ENCODE measurements at regions not wholly inside any gene's neighbourhood (a gene's known extent, or its start where the extent isn't known, plus 50 kb on each side); places are given as distances from the start of the nearest gene placed in this dataset.

DNA sequence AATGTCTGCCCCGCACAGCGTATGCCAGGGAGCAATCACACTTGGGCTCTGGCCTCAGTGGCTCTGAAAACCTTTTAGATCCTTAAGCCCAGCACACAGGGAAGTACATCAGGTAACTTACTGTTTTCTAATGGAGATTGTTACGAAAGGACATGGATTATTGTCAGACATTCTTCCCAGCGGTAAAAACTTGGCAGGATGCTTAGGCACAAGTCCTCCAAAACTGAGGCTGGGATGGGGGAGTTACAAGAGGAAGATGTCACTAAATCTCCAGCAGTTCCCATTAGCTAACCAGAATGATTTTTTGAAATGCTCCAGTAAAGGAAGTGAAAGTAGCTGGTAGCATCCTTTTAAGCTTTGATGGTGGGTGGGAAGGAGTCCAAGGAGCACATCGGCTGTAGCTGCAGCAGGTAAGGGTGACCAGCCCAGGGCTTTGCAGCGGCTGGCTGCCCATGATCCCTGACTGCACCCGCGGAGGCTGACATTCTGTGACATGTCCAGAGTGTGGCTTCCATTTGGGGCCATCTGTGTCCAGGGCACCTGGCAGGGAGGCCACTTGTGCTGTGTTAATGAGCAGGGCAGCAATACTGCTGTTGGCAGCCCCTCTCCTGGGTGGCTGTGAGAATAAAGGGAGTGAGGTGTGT, 165.8 kb downstream of the GADD45G start:
- DNase-seq (ENCODE audit: low read depth): no peak
- TF ChIP-seq, protein P1, sequence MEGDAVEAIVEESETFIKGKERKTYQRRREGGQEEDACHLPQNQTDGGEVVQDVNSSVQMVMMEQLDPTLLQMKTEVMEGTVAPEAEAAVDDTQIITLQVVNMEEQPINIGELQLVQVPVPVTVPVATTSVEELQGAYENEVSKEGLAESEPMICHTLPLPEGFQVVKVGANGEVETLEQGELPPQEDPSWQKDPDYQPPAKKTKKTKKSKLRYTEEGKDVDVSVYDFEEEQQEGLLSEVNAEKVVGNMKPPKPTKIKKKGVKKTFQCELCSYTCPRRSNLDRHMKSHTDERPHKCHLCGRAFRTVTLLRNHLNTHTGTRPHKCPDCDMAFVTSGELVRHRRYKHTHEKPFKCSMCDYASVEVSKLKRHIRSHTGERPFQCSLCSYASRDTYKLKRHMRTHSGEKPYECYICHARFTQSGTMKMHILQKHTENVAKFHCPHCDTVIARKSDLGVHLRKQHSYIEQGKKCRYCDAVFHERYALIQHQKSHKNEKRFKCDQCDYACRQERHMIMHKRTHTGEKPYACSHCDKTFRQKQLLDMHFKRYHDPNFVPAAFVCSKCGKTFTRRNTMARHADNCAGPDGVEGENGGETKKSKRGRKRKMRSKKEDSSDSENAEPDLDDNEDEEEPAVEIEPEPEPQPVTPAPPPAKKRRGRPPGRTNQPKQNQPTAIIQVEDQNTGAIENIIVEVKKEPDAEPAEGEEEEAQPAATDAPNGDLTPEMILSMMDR (IDR thresholded peaks at IDR 0.05; ENCODE audit: control insufficient read depth, extremely low read depth, insufficient read depth): no peak

DNA sequence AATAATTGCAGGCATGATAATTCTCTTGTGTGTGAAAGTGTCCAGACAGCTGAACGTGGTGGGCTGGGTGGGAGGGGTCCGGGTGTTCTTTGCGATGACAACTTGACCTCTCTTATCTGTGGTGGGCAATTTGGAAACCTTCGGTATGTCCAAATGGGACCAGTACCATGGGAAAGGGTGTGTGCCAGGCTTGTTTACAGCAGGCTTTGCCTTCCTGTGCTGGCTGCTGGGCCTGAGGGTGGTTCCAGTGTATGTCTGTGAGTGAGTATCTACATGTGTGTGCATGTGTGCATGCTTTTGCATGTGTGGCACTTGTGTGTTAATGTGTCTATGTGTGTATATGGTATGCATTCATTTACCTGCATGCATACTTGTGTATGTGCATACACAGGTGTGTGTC, 166.4 kb downstream of the GADD45G start:
- no peak overlapping the region for H3K4me3 ChIP-seq (ENCODE audit: low read depth, low read length)
- DNase-seq (ENCODE audit: low read depth): no peak
- TF ChIP-seq, protein P1 (IDR thresholded peaks at IDR 0.05; ENCODE audit: control insufficient read depth, extremely low read depth, insufficient read depth): no peak

More for the DNA sequence above, 165.8 kb downstream of the GADD45G start:
- H3K4me3 ChIP-seq (ENCODE audit: low read depth, low read length): no peak overlapping the region

DNA sequence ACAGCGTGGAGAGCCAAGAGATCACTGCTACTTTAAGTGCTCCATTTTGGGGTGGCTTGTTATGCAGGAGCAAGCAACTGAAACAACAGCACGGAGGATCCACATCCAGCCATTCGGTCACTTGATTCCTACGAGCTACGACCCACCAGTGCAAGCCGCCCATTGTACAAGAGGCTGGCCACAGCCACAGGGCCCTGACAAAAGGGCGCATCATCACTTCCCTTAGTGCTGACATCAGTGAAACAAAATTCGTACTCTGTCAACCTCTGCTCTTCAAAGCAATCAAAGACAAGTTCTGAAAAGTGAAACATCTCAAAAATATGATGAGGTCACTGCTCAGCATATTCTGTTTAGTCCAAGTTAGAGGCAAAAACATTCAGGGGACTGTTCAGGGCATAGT, 168.4 kb downstream of the GADD45G start:
- H3K4me3 ChIP-seq (ENCODE audit: low read depth, low read length): no peak overlapping the region
- TF ChIP-seq, protein P1 (IDR thresholded peaks at IDR 0.05; ENCODE audit: control insufficient read depth, extremely low read depth, insufficient read depth): no peak
- no peak for DNase-seq (ENCODE audit: low read depth)

DNA sequence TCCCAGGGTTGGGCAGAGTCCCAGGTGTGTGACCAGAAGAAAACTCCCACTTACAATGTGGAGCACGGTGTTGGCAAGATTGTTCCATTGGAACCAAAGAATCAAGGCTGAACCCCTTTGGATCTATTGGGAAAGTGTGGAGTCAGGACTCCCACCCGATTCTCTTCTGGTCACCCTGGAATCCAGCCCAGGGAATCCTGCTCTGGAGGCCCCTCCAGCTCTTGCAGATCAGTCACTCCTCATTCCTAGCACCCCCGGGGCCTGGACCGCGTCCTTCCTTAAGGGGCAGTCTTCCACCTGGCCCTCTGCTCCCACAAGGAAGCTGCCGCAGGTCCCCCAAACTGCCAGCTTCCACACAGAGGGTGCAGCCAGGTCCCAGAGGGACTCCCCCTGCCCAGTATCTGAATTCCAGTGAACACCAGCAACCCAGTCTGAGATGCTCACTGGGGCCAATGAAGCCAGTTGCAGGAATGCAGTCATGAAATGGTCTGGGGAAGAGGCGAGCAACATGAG, 170.1 kb downstream of the GADD45G start:
- no peak overlapping the region for H3K4me3 ChIP-seq (ENCODE audit: low read depth, low read length)
- no peak for DNase-seq (ENCODE audit: low read depth)
- TF ChIP-seq, protein P1 (IDR thresholded peaks at IDR 0.05; ENCODE audit: control insufficient read depth, extremely low read depth, insufficient read depth): no peak

DNA sequence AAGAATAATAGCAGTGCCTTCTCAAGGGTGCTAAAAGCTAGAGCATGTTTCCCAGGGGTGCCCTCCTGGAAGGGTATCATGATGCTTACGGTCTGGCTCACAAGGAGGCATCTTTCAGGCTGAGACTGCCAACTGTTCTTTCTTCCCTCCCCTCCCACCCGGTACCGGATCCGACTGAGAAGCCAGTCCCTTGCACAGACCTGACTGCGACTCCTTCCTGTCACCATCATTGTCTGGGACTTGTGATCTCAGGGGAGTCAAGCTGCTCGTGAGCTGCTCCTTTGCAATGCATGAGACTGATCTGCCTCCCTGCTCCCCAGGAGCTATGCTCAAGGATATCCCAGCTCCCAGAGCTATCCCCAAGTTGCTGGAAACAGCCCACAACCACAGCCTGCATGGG, 170.8 kb downstream of the GADD45G start:
- DNase-seq (ENCODE audit: low read depth): no peak
- TF ChIP-seq, protein P1 (IDR thresholded peaks at IDR 0.05; ENCODE audit: control insufficient read depth, extremely low read depth, insufficient read depth): no peak
- no peak overlapping the region for H3K4me3 ChIP-seq (ENCODE audit: low read depth, low read length)

DNA sequence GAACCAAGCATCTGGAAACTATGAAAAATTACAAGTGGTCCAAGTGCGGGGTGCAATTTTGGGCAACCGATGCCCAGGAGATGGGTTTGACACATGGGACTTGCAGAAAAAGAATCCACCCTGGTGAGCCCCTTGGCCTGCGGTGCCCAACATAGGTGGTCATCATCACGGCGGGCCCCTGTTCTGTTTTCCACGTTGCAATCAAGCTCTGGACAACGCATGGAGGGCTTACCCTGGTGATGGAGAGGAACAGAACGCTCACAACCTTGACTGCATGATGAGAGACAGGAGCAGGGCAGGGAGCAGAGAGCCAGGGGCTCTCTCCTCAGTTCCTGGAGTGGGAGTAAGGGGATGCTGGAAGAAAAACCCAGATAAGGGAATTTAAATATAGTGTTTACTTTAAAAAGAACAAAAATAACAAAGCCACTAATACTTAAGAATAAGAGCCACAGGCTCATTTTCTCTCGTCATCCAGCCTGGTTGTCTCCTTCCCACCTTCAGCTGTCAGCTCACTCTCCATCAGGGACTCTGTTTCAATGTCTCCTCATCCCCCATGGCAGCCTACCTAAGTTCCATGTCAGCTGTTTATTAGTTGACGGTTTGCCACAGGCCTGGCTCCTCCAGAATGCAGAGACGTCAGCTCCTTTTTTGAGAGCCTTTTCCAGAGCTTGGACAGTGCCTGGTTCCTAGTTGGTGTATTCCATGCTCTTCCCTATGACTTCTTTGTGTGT, 172.1 kb downstream of the GADD45G start:
- no peak overlapping the region for H3K4me3 ChIP-seq (ENCODE audit: low read depth, low read length)
- DNase-seq (ENCODE audit: low read depth): no peak
- TF ChIP-seq, protein P1 (IDR thresholded peaks at IDR 0.05; ENCODE audit: control insufficient read depth, extremely low read depth, insufficient read depth): no peak
